Smooth muscle cell (in vitro differentiated cells): ENCODE measurements at regions not wholly inside any gene's neighbourhood (a gene's known extent, or its start where the extent isn't known, plus 50 kb on each side); places are given as distances from the start of the nearest gene placed in this dataset.
"Not testable (repeated sequence)": the region's sequence is repeated elsewhere in the genome, so short reads cannot be mapped to it uniquely, and the experiment has no call there.

Source experiments
- DNase-seq: peaks from one replicate; lab custom pipeline; 2025; ENCODE audit not compliant: unreplicated experiment; lab: John Stamatoyannopoulos, UW
- H2AFZ ChIP-seq: fragments of 200-600 bp; sonication (generic); 2 replicates; pipeline ENCODE4 v1.6.0; 2016; ENCODE audit warnings: antibody characterized with exemption, low read depth, mild to moderate bottlenecking
- H3F3A ChIP-seq: fragments of 200-600 bp; sonication (generic); 2 replicates; pipeline ENCODE4 v1.6.0; 2017; ENCODE audit warnings: antibody characterized with exemption, low read depth
- H3K27ac ChIP-seq: fragments of 200-600 bp; sonication (generic); 2 replicates; pipeline ENCODE4 v1.5.1; 2016; ENCODE audit warnings: low read depth, mild to moderate bottlenecking
- H3K27me3 ChIP-seq: fragments of 200-600 bp; sonication (generic); 2 replicates; pipeline ENCODE4 v1.6.1; 2016; ENCODE audit warnings: low read depth, mild to moderate bottlenecking
- H3K36me3 ChIP-seq: fragments of 200-600 bp; sonication (generic); 2 replicates; pipeline ENCODE4 v1.5.1; 2016; ENCODE audit warnings: low read depth
- H3K4me1 ChIP-seq: fragments of 200-600 bp; sonication (generic); 2 replicates; pipeline ENCODE4 v1.5.1; 2016; ENCODE audit warnings: low read depth
- H3K4me2 ChIP-seq: fragments of 200-600 bp; sonication (generic); 2 replicates; pipeline ENCODE4 v1.6.0; 2016; ENCODE audit warnings: mild to moderate bottlenecking
- H3K4me3 ChIP-seq: fragments of 200-600 bp; sonication (generic); 2 replicates; pipeline ENCODE4 v1.5.1; 2016; ENCODE audit warnings: mild to moderate bottlenecking
- H3K79me2 ChIP-seq: fragments of 200-600 bp; sonication (generic); 2 replicates; pipeline ENCODE4 v1.6.0; 2016; ENCODE audit warnings: low read depth, mild to moderate bottlenecking
- H3K9ac ChIP-seq: fragments of 200-600 bp; sonication (generic); 2 replicates; pipeline ENCODE4 v1.6.0; 2016; ENCODE audit warnings: low read depth
- H3K9me3 ChIP-seq: fragments of 200-600 bp; sonication (generic); replicated peaks from 2 replicates; pipeline ENCODE4 v1.5.1; 2016; ENCODE audit warnings: low read depth
- H4K20me1 ChIP-seq: fragments of 200-600 bp; sonication (generic); 2 replicates; pipeline ENCODE4 v1.6.0; 2016; ENCODE audit warnings: low read depth
- WGBS: methylation state at CpG from one replicate; pipeline ENCODE4 v1.1.7; 2016; ENCODE audit warnings: low lambda C conversion rate; 5-methylcytosine and 5-hydroxymethylcytosine counted together
- TF ChIP-seq, protein P1 (sequence below): fragments of 200-600 bp; sonication (generic); IDR thresholded peaks from 2 replicates; pipeline ENCODE4 v1.5.1; 2017; ENCODE audit warnings: borderline replicate concordance, mild to moderate bottlenecking, antibody characterized with exemption; ENCODE audit not compliant: insufficient read depth, poor library complexity, severe bottlenecking

DNA sequence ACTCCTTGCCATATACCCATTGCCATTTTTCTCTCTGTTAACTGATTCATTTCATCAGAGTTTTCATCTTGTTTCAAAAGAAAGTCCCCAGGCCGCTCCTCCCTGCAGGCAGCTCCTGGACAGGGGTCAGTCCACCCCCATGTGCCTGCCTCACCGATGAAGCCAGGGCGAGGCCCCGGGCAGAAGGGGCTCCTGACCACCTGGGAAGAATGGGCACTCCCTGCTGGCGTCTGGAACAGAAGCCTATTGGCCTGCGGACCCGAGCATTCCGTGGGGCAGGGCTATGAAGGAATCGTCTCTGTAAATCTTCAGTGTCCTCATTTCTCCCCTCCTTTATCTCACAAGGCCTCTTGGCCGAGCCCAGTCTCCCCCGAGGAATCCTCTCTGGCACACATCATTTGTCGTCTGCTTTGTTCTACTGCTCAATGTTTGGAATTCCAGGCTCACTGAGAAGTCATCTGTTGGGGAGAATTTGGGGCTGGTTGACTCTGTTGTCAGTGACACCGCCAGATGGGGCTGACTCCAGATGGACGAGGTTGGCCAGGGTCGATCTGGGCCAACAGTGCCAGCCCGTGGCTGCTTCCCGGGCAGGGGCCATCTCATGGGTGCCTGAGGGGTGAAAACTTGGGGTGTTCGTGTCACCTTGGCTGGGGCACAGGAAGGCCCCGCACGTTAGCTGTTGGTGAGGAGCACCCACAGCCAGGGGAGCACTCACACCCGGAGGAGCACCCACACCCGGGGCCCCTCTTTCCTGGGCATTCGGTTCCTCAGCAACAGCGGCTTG lies 183.9 kb downstream of the BANP start:
- not testable (repeated sequence) for H3K27me3 ChIP-seq, H3K79me2 ChIP-seq, H4K20me1 ChIP-seq, H3K27ac ChIP-seq, H3F3A ChIP-seq, H3K9ac ChIP-seq, H3K4me2 ChIP-seq, H3K4me1 ChIP-seq, H2AFZ ChIP-seq, H3K4me3 ChIP-seq, DNase-seq, H3K9me3 ChIP-seq, H3K36me3 ChIP-seq
- WGBS: 56% methylated on average over 24 of the region's 24 CpGs

DNA sequence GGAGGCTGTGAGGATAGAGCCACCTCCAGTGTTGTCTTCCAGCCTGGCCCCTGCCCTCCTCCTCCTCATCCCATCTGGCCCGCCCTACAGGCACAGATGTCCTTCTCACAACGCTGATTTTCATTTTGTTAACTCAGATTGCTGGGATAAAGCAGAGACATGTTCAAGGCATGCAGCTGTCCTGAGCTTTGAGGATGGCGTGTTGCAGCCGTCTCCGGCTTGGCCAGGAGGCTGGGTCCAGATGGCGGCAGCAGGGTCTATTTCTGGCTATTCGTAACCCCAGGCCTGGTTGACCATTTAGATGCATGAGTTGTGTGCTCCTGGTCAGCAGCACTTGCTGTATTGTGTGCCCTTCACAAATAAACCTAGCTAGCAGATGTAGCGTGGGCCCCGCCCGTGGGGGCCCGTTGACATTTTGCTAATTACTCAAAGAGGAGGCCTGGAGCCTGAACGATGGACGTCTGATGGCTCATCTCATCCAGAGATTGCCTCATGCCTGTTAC lies 185.0 kb downstream of the BANP start:
- H2AFZ ChIP-seq: not testable (repeated sequence)
- WGBS: 80% methylated on average over 13 of the region's 13 CpGs

DNA sequence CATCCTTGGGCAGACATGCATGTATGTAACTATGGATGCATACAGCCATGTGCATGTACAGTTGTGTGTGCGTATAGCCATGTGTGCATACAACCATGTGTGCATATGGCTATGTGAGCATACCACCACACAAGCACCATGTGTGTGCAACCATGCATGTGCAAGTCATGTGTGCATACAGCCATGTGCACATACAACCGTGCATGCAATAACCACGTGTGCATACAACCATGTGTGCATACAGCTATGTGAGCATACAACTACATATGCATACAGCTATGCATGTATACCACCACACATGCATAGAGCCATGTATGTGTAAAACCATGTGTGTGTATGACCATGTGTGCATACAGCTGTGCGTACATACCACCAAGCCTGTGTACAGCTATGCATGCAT lies 185.7 kb downstream of the BANP start:
- not testable (repeated sequence) for H3K4me1 ChIP-seq, H2AFZ ChIP-seq, H3K27me3 ChIP-seq, H3K79me2 ChIP-seq, H4K20me1 ChIP-seq, H3K9me3 ChIP-seq, H3K4me2 ChIP-seq, H3K9ac ChIP-seq, DNase-seq, H3K36me3 ChIP-seq, H3K4me3 ChIP-seq, H3F3A ChIP-seq, H3K27ac ChIP-seq
- 100% methylated on average over 4 of the region's 4 CpGs for WGBS

More for the DNA sequence above, 185.0 kb downstream of the BANP start:
- H3K4me2 ChIP-seq, H3F3A ChIP-seq, H3K79me2 ChIP-seq, H4K20me1 ChIP-seq, H3K4me1 ChIP-seq, H3K4me3 ChIP-seq, H3K9ac ChIP-seq, H3K36me3 ChIP-seq, H3K9me3 ChIP-seq, H3K27ac ChIP-seq, DNase-seq, H3K27me3 ChIP-seq: not testable (repeated sequence)

GRCh38 chr16:88139141-88139540 lies 187.9 kb downstream of the BANP start:
- not testable (repeated sequence) for H3K4me2 ChIP-seq, H3K27me3 ChIP-seq, H3K27ac ChIP-seq, H4K20me1 ChIP-seq, H3K79me2 ChIP-seq, H3K36me3 ChIP-seq, H3K4me3 ChIP-seq, H3F3A ChIP-seq, H3K9me3 ChIP-seq, H3K9ac ChIP-seq, H2AFZ ChIP-seq, DNase-seq, H3K4me1 ChIP-seq
- WGBS: 78% methylated on average over 6 of the region's 6 CpGs

- H3K9ac ChIP-seq, H2AFZ ChIP-seq, H3K9me3 ChIP-seq, H3K27me3 ChIP-seq, H3K79me2 ChIP-seq, H3K27ac ChIP-seq, H3K4me1 ChIP-seq, H3K4me2 ChIP-seq, H3F3A ChIP-seq, DNase-seq, H3K4me3 ChIP-seq, H3K36me3 ChIP-seq, H4K20me1 ChIP-seq: not testable (repeated sequence)
- 95% methylated on average over 20 of the region's 20 CpGs for WGBS
These were observed 189.0 kb downstream of the BANP start for GRCh38 chr16:88140195-88140594.

DNA sequence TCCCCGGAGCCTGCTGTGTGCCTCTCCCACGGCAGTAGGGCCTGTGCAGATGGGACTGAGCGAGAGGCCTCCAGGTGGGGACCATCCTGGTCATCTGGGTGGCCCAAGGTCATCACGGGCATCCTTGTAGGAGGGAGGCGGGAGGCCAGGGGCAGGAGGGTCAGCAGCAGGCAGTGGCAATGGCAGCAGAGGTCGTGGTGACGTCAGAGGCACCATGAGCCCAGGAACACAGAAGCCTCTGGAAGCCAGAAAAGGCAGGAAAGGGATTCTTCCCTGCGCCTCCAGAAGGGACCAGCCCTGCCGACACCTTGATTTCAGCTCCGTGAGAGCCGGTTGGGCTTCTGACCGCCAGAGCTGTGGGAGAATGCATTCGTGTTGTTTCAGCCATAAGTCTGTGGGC lies 190.3 kb downstream of the BANP start:
- H3K27ac ChIP-seq: no peak overlapping the region
- H3K4me3 ChIP-seq: no peak overlapping the region
- no peaks in the 10 kb centered on the region for H3K36me3 ChIP-seq
- H4K20me1 ChIP-seq: no peaks in the 10 kb centered on the region
- WGBS: 92% methylated on average over 12 of the region's 13 CpGs
- H3K27me3 ChIP-seq: no peaks in the 10 kb centered on the region
- no peak overlapping the region for H3K9ac ChIP-seq
- no peak for DNase-seq
- H3K9me3 ChIP-seq: no peaks in the 10 kb centered on the region
- TF ChIP-seq, protein P1, sequence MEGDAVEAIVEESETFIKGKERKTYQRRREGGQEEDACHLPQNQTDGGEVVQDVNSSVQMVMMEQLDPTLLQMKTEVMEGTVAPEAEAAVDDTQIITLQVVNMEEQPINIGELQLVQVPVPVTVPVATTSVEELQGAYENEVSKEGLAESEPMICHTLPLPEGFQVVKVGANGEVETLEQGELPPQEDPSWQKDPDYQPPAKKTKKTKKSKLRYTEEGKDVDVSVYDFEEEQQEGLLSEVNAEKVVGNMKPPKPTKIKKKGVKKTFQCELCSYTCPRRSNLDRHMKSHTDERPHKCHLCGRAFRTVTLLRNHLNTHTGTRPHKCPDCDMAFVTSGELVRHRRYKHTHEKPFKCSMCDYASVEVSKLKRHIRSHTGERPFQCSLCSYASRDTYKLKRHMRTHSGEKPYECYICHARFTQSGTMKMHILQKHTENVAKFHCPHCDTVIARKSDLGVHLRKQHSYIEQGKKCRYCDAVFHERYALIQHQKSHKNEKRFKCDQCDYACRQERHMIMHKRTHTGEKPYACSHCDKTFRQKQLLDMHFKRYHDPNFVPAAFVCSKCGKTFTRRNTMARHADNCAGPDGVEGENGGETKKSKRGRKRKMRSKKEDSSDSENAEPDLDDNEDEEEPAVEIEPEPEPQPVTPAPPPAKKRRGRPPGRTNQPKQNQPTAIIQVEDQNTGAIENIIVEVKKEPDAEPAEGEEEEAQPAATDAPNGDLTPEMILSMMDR: no peak
- no peaks in the 10 kb centered on the region for H3F3A ChIP-seq
- no peak overlapping the region for H3K4me2 ChIP-seq
- no peaks in the 10 kb centered on the region for H3K4me1 ChIP-seq
- no peak overlapping the region for H2AFZ ChIP-seq
- H3K79me2 ChIP-seq: no peaks in the 10 kb centered on the region

GRCh38 chr16:88142056-88142935 lies 191.1 kb downstream of the BANP start:
- H3K79me2 ChIP-seq, H3K4me3 ChIP-seq, H3K4me1 ChIP-seq, H3K4me2 ChIP-seq, H3K36me3 ChIP-seq, H3K27ac ChIP-seq, H3K9me3 ChIP-seq, H3K27me3 ChIP-seq, H2AFZ ChIP-seq, H4K20me1 ChIP-seq, H3F3A ChIP-seq, DNase-seq, H3K9ac ChIP-seq: not testable (repeated sequence)
- 93% methylated on average over 23 of the region's 23 CpGs for WGBS
